GM12875 (cell line): ENCODE measurements at regions not wholly inside any gene's neighbourhood (a gene's known extent, or its start where the extent isn't known, plus 50 kb on each side); places are given as distances from the start of the nearest gene placed in this dataset.

Experiments used
- H3K4me3 ChIP-seq: one replicate; pipeline ENCODE4 v1.5.1; 2011; ENCODE audit warnings: low read depth, low read length, control low read depth
- CTCF ChIP-seq: IDR thresholded peaks from 2 replicates; pipeline ENCODE4 v1.5.1; 2011; ENCODE audit warnings: low read depth, mild to moderate bottlenecking, control low read depth, inconsistent platforms, low read length, moderate library complexity, borderline replicate concordance; ENCODE audit not compliant: insufficient read depth

GRCh38 chr12:58509116-58509885 is 411.0 kb downstream of the LRIG3 start:
- H3K4me3 ChIP-seq, result no peak overlapping the region
- no peak for TF ChIP-seq CTCF

- TF ChIP-seq CTCF, result no peak
- H3K4me3 ChIP-seq, result no peak overlapping the region
Measured at GRCh38 chr12:58513301-58513834, 406.9 kb downstream of the LRIG3 start.

- no peak overlapping the region for H3K4me3 ChIP-seq
- TF ChIP-seq CTCF, result no peak
Measured at GRCh38 chr12:58513852-58514251, 406.5 kb downstream of the LRIG3 start.

GRCh38 chr12:58519839-58520238 is 400.5 kb downstream of the LRIG3 start:
- H3K4me3 ChIP-seq, result no peak overlapping the region
- no peak for TF ChIP-seq CTCF

GRCh38 chr12:58521152-58521551 is 399.2 kb downstream of the LRIG3 start:
- H3K4me3 ChIP-seq, result no peak overlapping the region
- no peak for TF ChIP-seq CTCF

- no peak overlapping the region for H3K4me3 ChIP-seq
- TF ChIP-seq CTCF, result no peak
Measured at GRCh38 chr12:58521796-58522195, 398.5 kb downstream of the LRIG3 start.

- TF ChIP-seq CTCF, result no peak
- no peak overlapping the region for H3K4me3 ChIP-seq
Measured at GRCh38 chr12:58523360-58523759, 396.9 kb downstream of the LRIG3 start.
